DMS 273 (cell line): ENCODE measurements at regions not wholly inside any gene's neighbourhood (a gene's known extent, or its start where the extent isn't known, plus 50 kb on each side); places are given as distances from the start of the nearest gene placed in this dataset.

Source experiments
- DNase-seq: peaks from one replicate; lab custom pipeline; 2025; ENCODE audit not compliant: unreplicated experiment; lab: John Stamatoyannopoulos, UW

DNA sequence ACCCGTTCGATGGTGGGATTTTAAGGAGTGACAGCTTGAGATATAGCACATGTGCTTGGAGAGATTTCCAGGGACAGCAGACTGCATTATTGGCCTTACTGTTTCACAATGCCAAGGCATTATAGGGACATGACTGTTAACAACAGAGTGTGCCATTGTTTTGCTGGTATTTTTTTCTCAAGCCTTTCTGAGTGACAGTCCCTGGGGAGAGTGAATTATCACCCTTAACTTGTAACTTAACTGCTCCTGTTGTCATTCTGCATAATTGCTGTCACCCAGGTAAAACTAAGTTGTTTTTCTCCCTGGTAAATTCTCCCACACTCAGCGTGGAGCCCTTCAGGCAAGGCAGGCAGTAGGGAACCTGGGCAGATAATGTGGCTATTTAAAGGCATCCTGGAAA, 989.2 kb upstream of the LCORL start:
- no peak for DNase-seq

DNA sequence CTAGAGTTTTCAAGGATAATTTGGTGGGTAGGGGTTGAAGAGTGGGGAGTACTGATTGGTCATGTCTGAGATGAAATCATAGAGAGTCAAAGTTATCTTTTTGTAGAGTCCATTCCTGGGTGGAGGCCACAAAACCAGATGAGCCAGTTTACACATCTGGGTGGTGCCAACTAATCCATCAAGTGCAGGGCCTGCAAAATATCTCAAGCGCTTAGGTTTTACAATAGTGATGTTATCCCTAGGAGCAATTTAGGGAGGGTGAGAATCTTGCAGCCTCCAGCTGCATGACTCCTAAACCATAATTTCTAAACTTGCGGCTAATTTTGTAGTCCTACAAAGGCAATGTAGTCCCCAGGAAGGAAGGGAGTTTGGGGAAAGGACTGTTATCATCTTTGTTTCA, 988.3 kb upstream of the LCORL start:
- DNase-seq: no peak

DNA sequence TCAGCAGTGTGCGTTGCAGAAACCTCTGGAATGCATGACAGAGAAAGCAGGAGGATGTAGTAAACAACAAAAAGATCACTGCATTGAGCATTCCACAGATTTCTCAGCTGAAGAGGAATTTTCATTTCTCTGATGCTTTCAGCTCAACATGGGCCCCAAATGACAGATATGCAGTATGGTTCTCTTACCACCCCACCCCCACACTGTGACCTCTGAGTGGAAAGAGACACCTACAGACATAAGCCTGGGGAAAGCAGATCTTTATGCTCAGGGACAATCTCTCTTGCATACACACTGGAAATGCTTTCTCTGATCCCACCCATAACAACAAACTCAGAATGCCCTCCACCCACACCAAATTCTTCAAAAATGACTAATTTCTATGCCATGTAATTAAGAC, 983.7 kb upstream of the LCORL start:
- DNase-seq: no peak

DNA sequence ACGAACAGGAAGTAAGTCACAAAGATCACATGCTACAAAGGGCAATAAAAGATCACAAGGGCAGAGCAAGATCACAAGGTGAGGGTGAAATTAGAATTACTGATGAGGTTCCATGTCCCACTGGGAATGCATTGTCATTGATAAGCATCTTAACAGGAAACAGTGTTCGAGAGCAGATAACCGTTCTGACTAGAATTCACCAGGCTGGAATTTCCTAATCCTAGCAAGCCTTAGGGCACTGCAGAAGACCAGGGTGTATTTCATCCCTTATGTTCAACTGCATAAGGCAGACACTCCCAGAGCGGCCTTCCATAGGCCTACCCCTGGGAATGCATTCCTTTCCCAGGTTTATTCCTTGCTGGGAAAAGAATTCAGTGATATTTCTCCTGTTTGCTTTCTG, 980.6 kb upstream of the LCORL start:
- no peak for DNase-seq

DNA sequence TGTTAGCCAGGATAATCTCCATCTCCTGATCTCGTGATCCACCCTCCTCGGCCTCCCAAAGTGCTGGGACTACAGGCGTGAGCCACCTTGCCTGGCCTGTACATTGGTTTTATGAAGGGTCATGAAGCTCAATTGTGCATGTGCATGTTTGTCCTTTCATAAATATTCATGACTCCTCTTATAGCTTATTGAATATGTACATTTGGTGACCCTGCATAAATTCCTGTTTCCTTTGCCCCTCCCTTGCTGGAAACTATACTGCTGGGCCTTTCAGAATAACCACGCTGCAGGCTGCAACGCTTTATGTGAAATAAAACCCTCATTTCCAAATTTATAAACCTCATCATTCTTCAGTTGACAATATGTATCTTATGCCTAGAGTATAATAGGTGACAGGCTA, 978.0 kb upstream of the LCORL start:
- DNase-seq: no peak

DNA sequence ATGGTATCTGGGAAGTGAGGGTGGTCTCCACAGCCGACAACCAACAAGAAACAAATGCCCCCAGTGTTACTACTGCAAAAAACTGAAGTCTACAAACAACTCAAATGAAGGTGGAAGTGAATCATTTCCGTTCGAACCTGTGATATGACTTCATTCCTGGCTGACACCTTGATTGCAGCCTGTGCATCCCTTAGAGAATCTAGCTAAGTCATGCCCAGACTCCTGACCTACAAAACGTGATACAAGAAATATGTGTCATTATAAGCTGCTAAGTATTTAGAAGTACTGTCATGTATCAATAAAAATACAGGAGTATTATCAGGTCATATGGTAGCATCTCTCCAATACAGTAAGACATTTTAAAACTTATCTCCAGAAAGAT, 959.7 kb upstream of the LCORL start:
- DNase-seq: no peak

DNA sequence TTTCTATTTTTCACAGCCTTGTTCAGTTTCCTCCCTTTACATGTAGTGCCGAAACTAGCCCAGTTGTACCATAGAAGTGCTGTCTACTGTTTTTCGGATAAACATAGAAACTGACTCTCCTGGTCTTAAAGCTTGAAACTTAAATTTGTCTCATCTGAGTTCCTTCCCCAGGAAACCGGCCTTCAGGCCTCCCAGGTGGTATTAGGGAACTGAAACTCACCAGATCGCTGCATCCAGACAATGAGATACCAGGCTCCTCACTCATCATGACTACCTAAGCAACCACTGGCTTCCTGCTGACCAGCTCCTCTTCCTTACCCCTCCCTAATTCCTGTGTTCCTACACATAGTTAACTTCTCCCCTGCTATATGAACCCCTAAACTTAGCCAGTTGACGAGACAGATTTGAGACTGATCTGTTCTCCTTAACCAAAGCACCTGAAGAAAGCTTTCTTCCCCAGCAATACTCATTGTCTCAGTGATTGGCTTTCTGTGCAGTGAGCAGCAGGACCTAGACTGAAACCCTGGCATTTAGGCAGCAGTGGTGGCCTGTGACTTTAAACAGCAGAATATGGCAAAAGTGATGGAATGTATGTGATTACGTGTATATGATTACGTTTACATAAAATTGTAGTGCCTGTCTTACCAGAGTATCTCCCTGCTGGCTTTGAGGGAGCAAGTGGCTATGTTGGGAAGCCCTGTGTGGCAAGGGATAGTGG, 959.1 kb upstream of the LCORL start:
- no peak for DNase-seq

DNA sequence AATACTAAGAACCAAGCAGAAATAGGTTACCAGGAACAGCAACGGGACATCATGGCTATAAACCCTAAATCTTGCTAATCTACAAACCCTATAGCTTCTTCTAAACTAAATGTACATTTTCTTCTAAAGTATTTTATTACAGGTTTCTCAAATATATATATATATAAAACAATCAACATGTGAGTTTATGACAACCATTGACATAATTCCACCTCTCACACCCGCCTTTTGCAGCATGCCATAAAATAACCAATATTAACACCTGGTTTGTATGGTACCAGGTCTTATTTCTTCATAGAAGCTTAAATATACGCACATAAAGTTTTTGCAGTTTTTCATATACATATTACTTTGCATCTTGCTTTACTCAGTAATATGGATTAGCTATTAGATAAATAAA, 955.3 kb upstream of the LCORL start:
- DNase-seq: no peak

DNA sequence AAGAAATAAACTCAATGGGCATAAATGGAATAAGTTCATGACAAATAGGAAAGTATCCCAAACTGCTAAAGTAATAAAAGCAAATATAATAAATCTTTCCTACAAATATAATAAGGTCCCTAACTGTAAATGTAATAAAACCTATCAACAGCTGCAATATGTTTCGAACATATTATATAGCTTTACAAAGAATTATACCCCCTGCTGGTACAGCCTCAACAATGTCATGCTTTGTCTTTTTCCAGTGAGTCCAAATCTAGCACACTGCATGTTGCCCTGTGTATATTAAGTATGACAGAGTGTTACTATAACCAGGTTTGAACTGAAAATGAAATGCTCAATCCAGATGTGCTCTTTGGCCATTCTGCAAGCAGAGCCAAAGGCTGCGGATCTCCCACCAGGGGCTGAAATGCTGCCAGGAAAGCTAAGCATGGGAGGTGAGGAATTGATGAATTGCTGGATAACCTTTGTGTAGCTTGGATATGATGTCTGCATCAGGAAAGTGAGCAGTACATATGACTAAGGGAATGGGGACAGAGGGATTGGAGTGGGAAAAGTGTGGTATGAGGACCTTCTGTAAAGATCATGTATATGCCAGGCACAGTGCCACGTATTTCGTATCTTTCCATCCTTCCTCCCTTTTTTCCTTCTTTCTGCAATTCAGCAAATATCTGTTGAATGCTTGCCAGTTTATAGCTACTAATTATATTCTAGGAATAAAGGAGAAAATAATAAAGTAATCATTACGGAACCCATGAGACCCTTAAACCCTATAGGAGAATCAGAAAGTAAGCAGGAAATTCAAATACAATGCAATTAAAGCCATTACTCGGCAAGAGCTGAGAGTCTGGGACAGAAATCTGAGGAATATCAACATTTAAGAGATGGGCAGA, 954.6 kb upstream of the LCORL start:
- no peak for DNase-seq

DNA sequence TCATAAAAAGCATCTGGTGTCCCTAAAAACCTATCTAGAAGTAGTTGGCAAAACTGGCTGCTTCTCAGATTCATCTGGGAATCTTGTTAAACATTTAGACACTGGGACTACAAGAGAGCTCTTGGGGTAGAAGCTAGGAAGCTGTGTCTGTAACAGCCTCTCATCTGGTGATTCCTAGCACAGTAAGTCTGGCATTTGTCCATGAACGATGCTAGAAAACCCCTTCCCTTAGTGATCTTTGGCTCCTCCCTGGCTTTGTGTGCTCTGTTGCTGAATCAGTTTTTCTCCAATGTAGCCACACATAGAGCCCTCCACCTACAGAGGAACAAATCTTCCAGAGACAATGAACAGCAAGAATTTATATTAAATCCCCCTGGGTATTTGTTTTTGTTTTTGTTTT, 951.7 kb upstream of the LCORL start:
- no peak for DNase-seq

DNA sequence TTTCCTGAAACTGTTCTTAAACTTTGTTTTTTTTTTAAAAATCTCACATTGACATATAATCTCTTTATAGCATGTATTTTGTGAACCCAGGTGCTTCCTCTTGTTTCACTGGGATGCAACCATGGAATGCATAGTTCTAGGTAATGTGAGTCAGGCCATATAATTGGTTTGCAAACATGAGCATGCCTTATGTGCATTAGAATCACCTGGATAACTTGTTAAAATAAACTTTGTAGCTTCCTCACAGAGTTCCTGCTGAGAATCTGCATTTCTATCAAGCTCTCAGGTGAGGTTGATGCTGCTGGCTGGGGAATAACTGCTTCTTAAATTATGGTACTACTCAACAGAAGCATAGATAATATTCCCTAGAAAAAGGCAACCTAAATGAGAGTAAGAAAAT, 940.3 kb upstream of the LCORL start:
- no peak for DNase-seq

DNA sequence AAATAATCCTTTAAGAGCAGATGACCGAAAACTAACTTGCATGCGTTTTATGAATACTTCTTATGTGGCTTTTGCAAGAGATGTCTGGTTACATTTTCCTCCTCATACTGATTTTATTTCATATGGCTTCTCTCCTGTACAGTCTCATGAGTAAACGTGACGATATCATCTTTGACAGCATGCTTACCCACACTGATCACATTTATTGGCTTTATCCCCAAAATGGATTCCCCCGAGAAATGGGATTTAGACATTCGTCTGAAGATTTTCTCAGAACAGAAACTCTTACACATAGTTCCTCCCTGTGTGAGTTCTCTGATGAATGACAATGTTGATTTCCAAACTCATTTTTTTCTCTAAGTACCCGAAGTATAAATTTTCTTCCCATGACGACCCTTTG, 939.7 kb upstream of the LCORL start:
- no peak for DNase-seq

DNA sequence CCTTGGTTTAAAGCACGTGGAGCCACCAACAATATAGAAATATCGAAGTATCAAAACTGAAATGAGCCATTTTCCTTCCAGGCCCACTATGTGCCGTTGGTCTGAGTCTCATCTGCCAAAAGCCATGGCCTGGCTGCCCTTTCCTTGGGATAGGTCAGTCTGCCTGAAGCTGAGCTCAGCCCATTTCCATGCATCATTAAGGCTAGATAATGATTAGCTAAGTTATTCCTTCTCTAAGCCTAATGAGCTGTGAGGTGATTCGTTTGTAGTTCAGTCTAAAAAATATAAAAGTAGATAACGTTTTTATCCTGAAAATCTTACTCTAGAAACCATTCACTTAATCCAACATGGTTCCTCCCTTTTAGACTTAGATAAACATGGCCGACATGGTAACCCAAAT, 936.2 kb upstream of the LCORL start:
- no peak for DNase-seq

DNA sequence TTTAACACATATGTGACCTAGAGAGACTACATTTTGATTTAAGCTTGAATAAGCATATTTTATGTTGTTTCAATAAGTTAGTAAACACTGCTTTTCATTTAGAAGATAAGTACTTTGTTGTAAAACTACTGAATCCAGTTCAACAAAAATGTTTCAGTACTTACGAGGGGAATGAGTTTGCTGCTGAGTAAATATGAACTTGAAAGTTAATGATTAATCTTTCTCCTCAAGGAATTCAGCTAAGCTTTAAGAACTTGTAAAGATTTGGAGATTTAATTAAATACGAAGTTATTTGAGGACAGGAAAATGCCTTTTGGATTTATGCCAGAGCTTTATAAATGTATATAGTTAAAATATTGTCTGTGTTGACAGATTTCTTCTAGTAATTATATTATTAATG, 933.0 kb upstream of the LCORL start:
- DNase-seq: no peak

DNA sequence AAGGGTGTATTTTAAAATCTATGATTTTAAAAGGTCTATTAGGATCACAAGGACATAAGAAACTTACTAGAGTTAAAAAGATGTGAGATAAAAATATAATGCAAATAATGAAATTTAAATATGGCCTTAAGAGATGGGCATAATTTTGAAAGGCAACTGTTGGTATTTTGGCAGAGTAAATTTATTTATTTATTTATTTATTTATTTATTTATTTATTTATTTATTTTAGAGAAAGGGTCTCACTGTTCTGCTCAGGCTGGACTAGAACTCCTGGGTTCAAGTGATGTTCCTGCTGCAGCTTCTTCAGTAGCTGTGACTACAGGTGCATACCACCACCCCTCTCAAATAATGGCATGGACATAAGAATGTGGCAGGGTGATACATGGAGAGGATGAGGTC, 932.1 kb upstream of the LCORL start:
- DNase-seq: no peak

DNA sequence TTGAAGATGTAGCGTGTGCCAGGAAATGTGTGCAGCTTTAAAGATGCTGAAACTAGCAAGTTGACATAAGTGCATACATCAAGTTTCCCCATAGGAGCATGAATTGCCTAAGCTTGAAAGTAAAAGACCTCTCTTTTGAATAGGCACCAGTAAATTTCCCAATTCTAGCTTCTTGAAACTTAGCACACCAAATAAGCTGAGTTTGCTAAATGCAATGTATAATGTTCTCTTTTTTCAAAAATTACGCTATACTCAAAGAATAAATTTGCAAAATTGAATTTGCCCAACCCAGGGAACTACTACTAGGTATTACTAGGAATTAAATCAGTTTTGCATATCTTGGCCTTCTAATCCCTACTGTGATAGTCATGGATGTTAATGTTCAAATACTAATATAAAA, 923.9 kb upstream of the LCORL start:
- DNase-seq: no peak

DNA sequence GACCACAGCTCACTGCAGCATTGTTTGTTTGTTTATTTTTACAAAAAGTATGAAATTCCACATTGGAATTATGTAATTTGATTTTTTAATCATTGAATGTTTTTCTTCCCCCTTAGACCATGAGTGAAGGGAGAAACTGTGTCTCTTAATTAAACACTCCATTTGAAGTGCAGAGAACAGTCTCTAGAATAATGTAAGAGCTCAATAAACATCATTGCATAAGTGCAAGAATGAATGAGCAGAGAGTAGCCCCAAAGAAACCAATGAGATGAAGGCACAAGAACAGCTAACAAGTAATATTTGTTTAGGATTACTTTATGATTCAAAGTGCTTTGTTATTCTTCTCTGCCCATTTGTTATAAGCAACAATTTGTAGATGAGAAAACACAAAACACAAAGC, 921.3 kb upstream of the LCORL start:
- no peak for DNase-seq

DNA sequence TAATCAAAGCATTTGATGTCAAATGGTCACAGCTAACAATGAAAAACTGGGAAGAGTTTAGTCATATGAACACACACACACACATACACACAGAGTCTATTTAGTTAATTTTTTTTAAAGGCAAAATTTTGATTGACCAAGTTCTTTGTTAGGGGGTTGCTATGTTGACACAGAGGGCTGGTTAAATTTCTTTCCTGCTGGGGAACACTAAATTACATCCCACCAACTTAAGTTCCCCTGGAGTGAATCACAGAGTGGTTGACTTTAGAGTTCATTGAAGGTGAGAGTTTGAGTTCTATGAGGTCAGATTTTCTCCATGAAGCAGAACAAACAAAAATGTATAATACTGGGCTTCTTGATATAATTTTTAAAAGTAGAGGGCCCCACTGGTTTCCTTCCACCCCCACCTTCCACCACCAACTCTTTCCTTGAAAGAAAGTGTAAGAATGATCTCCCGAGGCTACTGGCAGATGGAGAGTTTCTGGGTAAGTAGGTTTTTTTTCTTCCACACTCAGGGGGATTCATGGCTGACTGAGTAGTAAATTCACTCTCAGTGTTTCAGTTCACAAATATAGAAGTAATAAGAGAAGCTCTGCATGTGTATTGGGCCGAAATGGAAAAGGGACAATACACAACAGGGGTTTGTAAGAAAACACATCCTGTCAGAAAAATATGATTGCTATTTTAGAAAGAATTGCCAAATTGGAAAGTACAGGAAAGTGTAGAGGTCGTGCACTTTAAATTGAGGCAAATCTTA, 917.0 kb upstream of the LCORL start:
- DNase-seq: no peak

DNA sequence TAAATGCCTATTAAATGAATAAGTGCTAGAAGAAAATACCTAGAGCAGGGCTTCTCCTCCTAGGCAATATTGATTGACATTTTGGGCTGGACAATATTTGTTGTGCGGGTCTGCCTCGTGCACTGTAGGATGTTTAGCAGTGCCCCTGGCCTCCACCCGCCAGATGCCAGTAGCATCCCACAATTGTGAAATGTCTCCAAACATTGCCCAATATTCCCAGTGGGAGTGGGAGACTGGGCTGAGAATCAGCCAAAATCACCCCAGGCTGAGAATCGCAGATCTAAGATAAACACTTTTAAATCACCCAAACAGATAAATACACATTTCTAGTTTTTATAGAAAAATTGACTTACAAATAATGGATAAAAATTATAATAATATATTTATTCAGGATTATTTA, 916.2 kb upstream of the LCORL start:
- DNase-seq: no peak

DNA sequence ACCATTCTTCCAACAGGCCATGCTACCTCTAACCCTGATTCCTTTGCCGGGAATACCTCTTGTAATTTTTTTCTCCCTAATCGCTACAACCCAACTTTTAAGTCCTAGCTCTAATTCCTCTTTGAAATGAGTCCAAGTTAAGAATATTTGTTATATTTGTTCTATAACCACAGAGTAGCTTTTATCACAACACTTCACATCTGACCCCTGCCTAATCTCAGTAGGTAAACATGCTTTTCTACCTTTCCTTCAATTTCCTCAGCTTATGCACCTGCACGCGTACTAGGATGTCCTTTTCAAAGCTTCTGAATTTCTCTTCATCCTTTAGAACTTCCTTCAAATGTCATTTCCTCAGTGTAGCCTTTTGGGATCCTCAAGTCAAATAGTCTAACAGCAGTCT, 915.5 kb upstream of the LCORL start:
- no peak for DNase-seq

DNA sequence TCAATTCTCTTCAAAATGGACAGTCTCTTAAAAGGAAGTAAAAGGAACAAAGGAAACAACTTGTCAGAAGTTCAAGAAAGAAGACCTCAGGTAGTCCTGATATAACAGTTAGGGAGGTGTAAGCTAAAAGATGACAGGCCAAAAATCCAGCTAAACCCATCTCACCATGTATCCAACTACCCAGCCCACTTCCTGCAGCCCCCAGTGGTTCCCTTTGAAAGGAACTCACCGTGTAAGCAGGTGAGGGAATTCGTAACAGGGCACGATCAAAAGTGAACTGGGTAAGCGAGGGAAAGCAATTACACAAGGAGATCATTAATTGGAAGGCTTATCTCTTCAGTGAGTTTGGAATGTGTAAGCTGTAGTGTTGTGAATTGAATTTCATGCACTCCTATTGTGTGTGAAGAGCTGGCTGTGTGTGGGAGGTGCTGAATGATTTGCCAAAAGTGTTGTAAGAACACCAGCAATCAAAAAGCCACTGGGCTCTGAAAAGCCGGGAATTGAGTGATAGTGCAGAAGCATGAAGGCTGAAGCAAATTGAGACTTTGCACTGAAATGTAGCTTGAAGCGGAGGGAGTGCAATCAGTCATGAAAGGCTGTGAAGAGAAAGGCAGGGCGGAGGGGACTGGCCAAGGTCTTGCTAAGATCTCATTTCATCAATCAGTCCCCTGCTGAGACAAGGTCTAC, 914.2 kb upstream of the LCORL start:
- DNase-seq: no peak
